GM21526 (cell line): ENCODE measurements at regions not wholly inside any gene's neighbourhood (a gene's known extent, or its start where the extent isn't known, plus 50 kb on each side); places are given as distances from the start of the nearest gene placed in this dataset.

ENCODE experiments used
- ATAC-seq: cut with Tn5 transposase; IDR thresholded peaks from one replicate; pipeline ENCODE4 v1.9.1; 2021; ENCODE audit warnings: moderate library complexity; ENCODE audit not compliant: unreplicated experiment, low FRiP score

- ATAC-seq: no peak
These were observed 322.0 kb upstream of the NT5C1B start for GRCh38 chr2:18911416-18911815.

GRCh38 chr2:18910843-18911242 lies 321.5 kb upstream of the NT5C1B start:
- ATAC-seq: no peak

GRCh38 chr2:18907937-18908336 lies 318.6 kb upstream of the NT5C1B start:
- ATAC-seq: no peak

GRCh38 chr2:18907508-18907907 lies 318.1 kb upstream of the NT5C1B start:
- no peak for ATAC-seq

- peak; percentile 98 for ATAC-seq
These were observed 314.4 kb upstream of the NT5C1B start for GRCh38 chr2:18903750-18904149.

GRCh38 chr2:18901242-18901641 lies 311.9 kb upstream of the NT5C1B start:
- ATAC-seq: no peak

- ATAC-seq: no peak
These were observed 311.3 kb upstream of the NT5C1B start for GRCh38 chr2:18900691-18901141.

GRCh38 chr2:18899725-18900124 lies 310.4 kb upstream of the NT5C1B start:
- no peak for ATAC-seq

GRCh38 chr2:18898271-18898670 lies 308.9 kb upstream of the NT5C1B start:
- no peak for ATAC-seq

GRCh38 chr2:18896125-18896764 lies 306.9 kb upstream of the NT5C1B start:
- no peak for ATAC-seq

GRCh38 chr2:18891600-18892345 lies 302.4 kb upstream of the NT5C1B start:
- no peak for ATAC-seq

- ATAC-seq: no peak
These were observed 300.4 kb upstream of the NT5C1B start for GRCh38 chr2:18889565-18890332.

- no peak for ATAC-seq
These were observed 296.1 kb upstream of the NT5C1B start for GRCh38 chr2:18885457-18885856.

- ATAC-seq: no peak
These were observed 294.5 kb upstream of the NT5C1B start for GRCh38 chr2:18883616-18884456.

- ATAC-seq: no peak
These were observed 282.1 kb upstream of the NT5C1B start for GRCh38 chr2:18871430-18871829.

GRCh38 chr2:18870307-18870706 lies 280.9 kb upstream of the NT5C1B start:
- ATAC-seq: no peak

- no peak for ATAC-seq
These were observed 272.6 kb upstream of the NT5C1B start for GRCh38 chr2:18861951-18862350.

GRCh38 chr2:18860179-18860578 lies 270.8 kb upstream of the NT5C1B start:
- no peak for ATAC-seq

GRCh38 chr2:18856765-18857164 lies 267.4 kb upstream of the NT5C1B start:
- no peak for ATAC-seq

GRCh38 chr2:18855027-18855426 lies 265.7 kb upstream of the NT5C1B start:
- ATAC-seq: peak; percentile 32
